Nephron progenitor cell (in vitro differentiated cells): ENCODE measurements at regions not wholly inside any gene's neighbourhood (a gene's known extent, or its start where the extent isn't known, plus 50 kb on each side); places are given as distances from the start of the nearest gene placed in this dataset.

ENCODE experiments used
- DNase-seq: peaks from one replicate; pipeline ENCODE4 v3.0.0; 2021
- H3K27ac Mint-ChIP-seq: 2 replicates; pipeline ENCODE4 v1.8.0; 2021; ENCODE audit warnings: mild to moderate bottlenecking, moderate library complexity, mixed read lengths
- H3K27me3 Mint-ChIP-seq: 2 replicates; pipeline ENCODE4 v1.8.0; 2021; ENCODE audit warnings: mild to moderate bottlenecking, low read depth, mixed read lengths; ENCODE audit not compliant: poor library complexity
- H3K36me3 Mint-ChIP-seq: 2 replicates; pipeline ENCODE4 v1.8.0; 2021; ENCODE audit warnings: low read depth, mixed read lengths
- H3K4me1 Mint-ChIP-seq: 2 replicates; pipeline ENCODE4 v1.8.0; 2021; ENCODE audit warnings: mixed read lengths
- H3K4me3 Mint-ChIP-seq: 2 replicates; pipeline ENCODE4 v1.8.0; 2021; ENCODE audit warnings: mild to moderate bottlenecking, moderate library complexity, mixed read lengths
- H3K9me3 Mint-ChIP-seq: 2 replicates; pipeline ENCODE4 v1.8.0; 2021; ENCODE audit warnings: mild to moderate bottlenecking, moderate library complexity, mixed read lengths
- CTCF ChIP-seq: fragments of 200-600 bp; sonication (generic); IDR thresholded peaks from 2 replicates; pipeline ENCODE4 v1.5.0; 2021; ENCODE audit warnings: antibody characterized with exemption

DNA sequence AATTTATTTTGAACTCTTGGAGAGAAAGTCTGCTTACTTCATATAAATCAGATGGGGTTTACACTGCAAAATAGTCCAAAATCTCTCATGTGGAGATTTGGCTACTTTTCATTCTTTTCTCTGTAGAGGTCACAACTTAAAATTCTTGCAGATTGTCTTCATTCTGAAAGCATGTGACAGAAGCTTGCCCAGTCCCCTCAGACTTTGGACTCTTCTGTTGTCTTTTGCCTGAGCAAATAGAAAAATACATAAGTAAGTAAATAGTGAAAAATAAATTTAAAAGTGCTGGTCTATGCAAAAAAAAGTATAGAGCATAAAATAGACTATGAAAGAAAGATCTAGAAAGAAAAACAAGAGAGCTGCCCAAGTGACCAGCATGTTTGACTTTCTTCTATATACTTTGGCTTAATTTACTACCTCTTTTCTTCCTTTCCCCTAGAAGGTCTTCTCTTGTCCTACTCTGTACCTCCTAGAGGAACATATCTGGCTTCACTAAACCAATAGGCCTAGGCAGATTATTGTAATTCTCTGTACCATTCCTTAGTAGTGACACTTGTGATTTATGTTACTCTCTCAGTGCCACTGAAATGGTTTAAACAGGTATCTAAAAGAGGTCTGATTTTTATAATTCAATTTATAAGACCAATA, 260.9 kb downstream of the TENT5A start:
- Mint-ChIP-seq H3K4me1 (no peaks in the 10 kb centered on the region), H3K4me3 (no peak overlapping the region), H3K27me3 (no peaks in the 10 kb centered on the region), H3K27ac (no peak overlapping the region), H3K36me3 (no peaks in the 10 kb centered on the region), H3K9me3 (no peaks in the 10 kb centered on the region)
- DNase-seq = no peak
- TF ChIP-seq CTCF = no peak

GRCh38 chr6:81487489-81487888, 265.0 kb downstream of the TENT5A start:
- no peak for DNase-seq
- no peaks in the 10 kb centered on the region for H3K36me3 Mint-ChIP-seq

GRCh38 chr6:81486234-81486633, 266.2 kb downstream of the TENT5A start:
- TF ChIP-seq CTCF = no peak
- no peaks in the 10 kb centered on the region for H3K9me3 Mint-ChIP-seq
- no peak overlapping the region for H3K27ac Mint-ChIP-seq
- no peak for DNase-seq
- H3K4me1 Mint-ChIP-seq = no peaks in the 10 kb centered on the region
- H3K36me3 Mint-ChIP-seq = no peaks in the 10 kb centered on the region
- no peaks in the 10 kb centered on the region for H3K27me3 Mint-ChIP-seq
- H3K4me3 Mint-ChIP-seq = no peak overlapping the region

More at GRCh38 chr6:81487489-81487888, 265.0 kb downstream of the TENT5A start:
- H3K4me1 Mint-ChIP-seq = no peaks in the 10 kb centered on the region
- no peaks in the 10 kb centered on the region for H3K9me3 Mint-ChIP-seq
- no peak for TF ChIP-seq CTCF
- no peak overlapping the region for H3K27ac Mint-ChIP-seq
- H3K27me3 Mint-ChIP-seq = no peaks in the 10 kb centered on the region
- no peak overlapping the region for H3K4me3 Mint-ChIP-seq

DNA sequence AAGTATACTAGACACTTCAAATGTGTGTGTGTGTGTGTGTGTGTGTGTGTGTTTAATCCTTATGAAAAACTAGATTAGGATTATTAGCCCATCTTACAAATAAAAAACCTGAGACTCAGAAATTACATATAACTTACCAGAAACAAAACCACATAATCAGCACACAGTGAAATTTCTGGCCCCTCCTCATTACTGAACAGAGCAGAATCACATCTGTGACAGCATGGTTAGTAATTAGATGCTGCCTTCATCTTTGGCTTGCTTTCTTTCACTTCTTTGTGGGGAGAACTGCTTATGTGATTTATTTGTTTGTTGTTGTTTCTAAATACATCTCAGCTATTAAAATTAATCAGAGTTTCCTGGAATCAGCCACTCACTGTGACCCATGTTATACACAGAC, 267.1 kb downstream of the TENT5A start:
- no peak for TF ChIP-seq CTCF
- Mint-ChIP-seq H3K36me3 (no peaks in the 10 kb centered on the region), H3K4me1 (no peaks in the 10 kb centered on the region), H3K27me3 (no peaks in the 10 kb centered on the region), H3K9me3 (no peaks in the 10 kb centered on the region), H3K27ac (no peak overlapping the region), H3K4me3 (no peak overlapping the region)
- no peak for DNase-seq

- no peak overlapping the region for H3K27ac Mint-ChIP-seq
- no peaks in the 10 kb centered on the region for H3K9me3 Mint-ChIP-seq
- no peak overlapping the region for H3K4me3 Mint-ChIP-seq
These were observed 268.2 kb downstream of the TENT5A start for GRCh38 chr6:81484251-81484650.

More at GRCh38 chr6:81484251-81484650, 268.2 kb downstream of the TENT5A start:
- H3K36me3 Mint-ChIP-seq = no peaks in the 10 kb centered on the region
- no peak for TF ChIP-seq CTCF
- no peaks in the 10 kb centered on the region for H3K4me1 Mint-ChIP-seq
- DNase-seq = no peak
- peaks cover 3% of the 10 kb centered on the region for H3K27me3 Mint-ChIP-seq
